B cell (primary cell): ENCODE measurements at regions not wholly inside any gene's neighbourhood (a gene's known extent, or its start where the extent isn't known, plus 50 kb on each side); places are given as distances from the start of the nearest gene placed in this dataset.

Experiments used
- EZH2 ChIP-seq: IDR thresholded peaks from 2 replicates; pipeline ENCODE4 v1.6.1; 2012; ENCODE audit warnings: borderline replicate concordance, low read depth, mild to moderate bottlenecking, moderate library complexity, low read length; ENCODE audit not compliant: insufficient read depth, poor library complexity, severe bottlenecking
- TF ChIP-seq, protein P1 (sequence below): fragments of 200-600 bp; IDR thresholded peaks from one replicate; pipeline ENCODE4 v1.8.0; 2022; ENCODE audit warnings: antibody characterized with exemption, mild to moderate bottlenecking

DNA sequence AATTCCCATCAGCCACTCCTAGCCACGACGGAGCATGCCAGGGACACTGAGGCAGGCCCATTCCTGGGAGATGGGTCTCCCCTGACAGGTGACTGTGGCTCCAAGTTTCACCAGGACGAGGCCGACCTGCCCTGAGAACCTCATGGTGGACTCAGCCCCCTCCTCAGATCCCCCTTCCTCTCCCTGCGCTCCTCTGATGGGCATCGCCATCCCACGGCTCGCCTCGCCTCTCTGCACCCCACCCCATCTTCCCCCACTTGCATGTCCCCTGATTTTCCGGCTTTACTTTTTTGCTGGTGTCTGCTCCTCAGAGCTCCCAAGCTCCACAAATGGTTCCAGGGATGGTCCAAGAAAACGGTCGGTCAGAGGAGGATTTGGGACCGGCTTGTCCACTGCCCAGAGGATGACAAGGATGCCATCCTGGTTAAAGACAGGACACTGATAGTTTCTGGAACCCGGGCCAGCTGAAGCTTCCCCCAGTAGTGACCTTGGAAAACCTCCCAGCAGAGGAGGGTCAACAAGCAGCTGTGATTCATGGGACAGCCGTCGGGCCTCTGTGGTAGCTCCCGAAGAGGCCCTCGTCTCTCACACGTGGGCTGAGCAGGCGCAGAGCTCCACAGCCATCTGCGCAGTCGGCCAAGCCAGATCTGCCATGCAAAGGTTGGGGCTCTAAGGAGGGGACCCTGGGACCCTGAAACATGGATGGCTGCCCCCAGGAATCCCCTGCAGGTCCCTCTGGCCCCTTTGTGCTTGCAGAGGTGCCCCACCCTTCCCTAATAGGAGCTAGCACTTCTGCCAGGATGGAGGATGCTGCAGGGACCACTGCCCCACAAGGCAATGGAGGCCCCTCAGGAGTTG lies 87.8 kb upstream of the SLC66A3 start:
- TF ChIP-seq, protein P1, sequence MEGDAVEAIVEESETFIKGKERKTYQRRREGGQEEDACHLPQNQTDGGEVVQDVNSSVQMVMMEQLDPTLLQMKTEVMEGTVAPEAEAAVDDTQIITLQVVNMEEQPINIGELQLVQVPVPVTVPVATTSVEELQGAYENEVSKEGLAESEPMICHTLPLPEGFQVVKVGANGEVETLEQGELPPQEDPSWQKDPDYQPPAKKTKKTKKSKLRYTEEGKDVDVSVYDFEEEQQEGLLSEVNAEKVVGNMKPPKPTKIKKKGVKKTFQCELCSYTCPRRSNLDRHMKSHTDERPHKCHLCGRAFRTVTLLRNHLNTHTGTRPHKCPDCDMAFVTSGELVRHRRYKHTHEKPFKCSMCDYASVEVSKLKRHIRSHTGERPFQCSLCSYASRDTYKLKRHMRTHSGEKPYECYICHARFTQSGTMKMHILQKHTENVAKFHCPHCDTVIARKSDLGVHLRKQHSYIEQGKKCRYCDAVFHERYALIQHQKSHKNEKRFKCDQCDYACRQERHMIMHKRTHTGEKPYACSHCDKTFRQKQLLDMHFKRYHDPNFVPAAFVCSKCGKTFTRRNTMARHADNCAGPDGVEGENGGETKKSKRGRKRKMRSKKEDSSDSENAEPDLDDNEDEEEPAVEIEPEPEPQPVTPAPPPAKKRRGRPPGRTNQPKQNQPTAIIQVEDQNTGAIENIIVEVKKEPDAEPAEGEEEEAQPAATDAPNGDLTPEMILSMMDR: no peak
- TF ChIP-seq EZH2: no peak
